ENCODE measurements at regions not wholly inside any gene's neighbourhood (a gene's known extent, or its start where the extent isn't known, plus 50 kb on each side); places are given as distances from the start of the nearest gene placed in this dataset.

DNA sequence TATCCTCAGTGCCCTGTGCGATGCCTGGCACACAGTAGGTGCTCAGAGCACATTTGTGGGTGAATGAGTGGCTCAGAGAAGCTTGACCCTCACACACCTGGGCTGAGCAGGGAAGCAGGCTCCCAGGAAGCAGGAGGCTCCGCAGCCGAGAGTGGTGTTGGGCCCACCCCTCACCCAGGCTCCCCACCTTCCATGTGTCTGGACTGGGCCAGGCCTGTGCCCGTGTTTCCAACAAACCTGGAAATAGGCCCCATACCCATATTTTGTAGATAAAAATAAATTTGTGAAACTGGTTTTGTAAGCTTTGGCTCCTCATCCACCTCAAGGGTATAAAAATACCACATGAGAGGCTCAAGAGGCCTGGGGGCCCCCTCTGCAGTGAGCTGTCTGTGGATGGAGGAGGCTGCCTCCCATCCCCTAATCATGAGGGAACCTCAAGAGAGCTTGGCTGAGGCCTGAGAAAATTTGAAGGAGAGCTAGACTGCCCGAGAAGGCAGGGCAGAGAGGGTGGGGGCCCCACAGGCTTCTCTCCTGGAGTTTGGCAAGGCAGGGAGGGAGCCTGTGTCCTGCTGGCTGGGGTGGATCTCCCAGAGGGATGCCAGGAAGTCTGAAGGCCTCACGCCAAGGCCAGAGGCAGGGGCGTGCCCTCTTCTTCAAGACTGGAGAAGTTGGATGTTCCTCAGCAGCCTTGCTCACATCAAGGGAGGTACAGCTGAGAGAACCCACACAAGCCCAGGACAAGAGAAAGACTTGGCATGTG is 147.0 kb upstream of the NECTIN1 start:
- no peak for DNase-seq (ENCODE audit: extremely low spot score)
- POLR2A ChIA-PET = no interaction called here
- TF ChIP-seq, protein P1, sequence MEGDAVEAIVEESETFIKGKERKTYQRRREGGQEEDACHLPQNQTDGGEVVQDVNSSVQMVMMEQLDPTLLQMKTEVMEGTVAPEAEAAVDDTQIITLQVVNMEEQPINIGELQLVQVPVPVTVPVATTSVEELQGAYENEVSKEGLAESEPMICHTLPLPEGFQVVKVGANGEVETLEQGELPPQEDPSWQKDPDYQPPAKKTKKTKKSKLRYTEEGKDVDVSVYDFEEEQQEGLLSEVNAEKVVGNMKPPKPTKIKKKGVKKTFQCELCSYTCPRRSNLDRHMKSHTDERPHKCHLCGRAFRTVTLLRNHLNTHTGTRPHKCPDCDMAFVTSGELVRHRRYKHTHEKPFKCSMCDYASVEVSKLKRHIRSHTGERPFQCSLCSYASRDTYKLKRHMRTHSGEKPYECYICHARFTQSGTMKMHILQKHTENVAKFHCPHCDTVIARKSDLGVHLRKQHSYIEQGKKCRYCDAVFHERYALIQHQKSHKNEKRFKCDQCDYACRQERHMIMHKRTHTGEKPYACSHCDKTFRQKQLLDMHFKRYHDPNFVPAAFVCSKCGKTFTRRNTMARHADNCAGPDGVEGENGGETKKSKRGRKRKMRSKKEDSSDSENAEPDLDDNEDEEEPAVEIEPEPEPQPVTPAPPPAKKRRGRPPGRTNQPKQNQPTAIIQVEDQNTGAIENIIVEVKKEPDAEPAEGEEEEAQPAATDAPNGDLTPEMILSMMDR (IDR thresholded peaks at IDR 0.05; ENCODE audit: control extremely low read depth, extremely low read depth, low read depth, missing control alignments) = no peak
- CTCF ChIA-PET = no interaction called here

GRCh38 chr11:119874660-119875238 is 145.7 kb upstream of the NECTIN1 start:
- TF ChIP-seq, protein P1 (IDR thresholded peaks at IDR 0.05; ENCODE audit: control extremely low read depth, extremely low read depth, low read depth, missing control alignments) = no peak
- DNase-seq (ENCODE audit: extremely low spot score) = no peak
- ChIA-PET POLR2A (no interaction called here), CTCF (interaction anchor here (1.1 kb wide), 1 partner anchor 23 kb away, joined by 3 read pairs; no protein-coding TSS in a partner anchor)

GRCh38 chr11:119873761-119874421 is 144.9 kb upstream of the NECTIN1 start:
- CTCF ChIA-PET = interaction anchor here (1.1 kb wide), 1 partner anchor 23 kb away, joined by 3 read pairs; no protein-coding TSS in a partner anchor

GRCh38 chr11:119872611-119873310 is 143.8 kb upstream of the NECTIN1 start:
- DNase-seq (ENCODE audit: extremely low spot score) = no peak
- TF ChIP-seq, protein P1 (IDR thresholded peaks at IDR 0.05; ENCODE audit: control extremely low read depth, extremely low read depth, low read depth, missing control alignments) = no peak
- ChIA-PET CTCF (interaction anchor here (0.7 to 1.2 kb wide), 2 partner anchors 31 to 39 kb away, joined by 3 to 4 read pairs; no protein-coding TSS in a partner anchor), POLR2A (no interaction called here)

More at GRCh38 chr11:119873761-119874421, 144.9 kb upstream of the NECTIN1 start:
- POLR2A ChIA-PET = no interaction called here
- TF ChIP-seq, protein P1 (IDR thresholded peaks at IDR 0.05; ENCODE audit: control extremely low read depth, extremely low read depth, low read depth, missing control alignments) = no peak
- DNase-seq (ENCODE audit: extremely low spot score) = no peak

- no peak for DNase-seq (ENCODE audit: extremely low spot score)
- TF ChIP-seq, protein P1 (IDR thresholded peaks at IDR 0.05; ENCODE audit: control extremely low read depth, extremely low read depth, low read depth, missing control alignments) = no peak
- CTCF ChIA-PET = no interaction called here
- POLR2A ChIA-PET = no interaction called here
Observed at GRCh38 chr11:119865661-119866156, 136.7 kb upstream of the NECTIN1 start.

GRCh38 chr11:119864836-119865235 is 135.8 kb upstream of the NECTIN1 start:
- ChIA-PET POLR2A (no interaction called here), CTCF (no interaction called here)
- DNase-seq (ENCODE audit: extremely low spot score) = no peak
- TF ChIP-seq, protein P1 (IDR thresholded peaks at IDR 0.05; ENCODE audit: control extremely low read depth, extremely low read depth, low read depth, missing control alignments) = no peak
